Astrocyte (in vitro differentiated cells and primary cell): ENCODE measurements at regions not wholly inside any gene's neighbourhood (a gene's known extent, or its start where the extent isn't known, plus 50 kb on each side); places are given as distances from the start of the nearest gene placed in this dataset.

Source experiments
- EZH2 ChIP-seq: IDR thresholded peaks from 2 replicates; pipeline ENCODE4 v1.6.1; 2012; ENCODE audit warnings: mild to moderate bottlenecking, low read length, inconsistent platforms; ENCODE audit not compliant: insufficient read depth
- TF ChIP-seq, protein P1 (sequence below): IDR thresholded peaks from 2 replicates; pipeline ENCODE4 v1.5.1; 2011; ENCODE audit warnings: low read depth, mild to moderate bottlenecking, inconsistent platforms, low read length, moderate library complexity; ENCODE audit not compliant: insufficient read depth

DNA sequence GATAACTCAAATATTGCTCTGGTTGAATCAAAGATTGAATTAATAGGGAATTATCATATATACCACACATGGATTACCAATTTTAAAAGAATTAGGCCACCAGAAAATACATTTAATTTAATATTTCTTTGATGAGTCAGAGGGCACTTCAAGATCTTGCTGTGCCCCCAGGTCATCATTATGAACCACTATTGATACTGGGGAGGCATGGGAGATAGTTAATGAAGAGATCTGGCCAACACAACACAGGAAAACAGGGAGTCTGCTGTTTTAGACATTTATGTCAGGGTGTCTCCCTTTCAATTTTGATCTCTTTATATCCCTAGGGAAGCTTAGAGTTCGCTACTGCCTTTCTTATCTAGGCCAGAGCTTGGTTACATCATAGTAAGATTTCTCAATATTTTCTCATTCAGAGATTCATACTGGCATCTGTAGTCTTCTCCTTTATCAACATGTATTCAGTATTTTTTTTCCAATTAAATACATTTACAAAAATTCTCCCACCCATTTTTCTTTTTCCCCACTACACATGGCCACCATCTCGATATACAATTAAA, 158.3 kb upstream of the ZFHX3 start:
- TF ChIP-seq, protein P1, sequence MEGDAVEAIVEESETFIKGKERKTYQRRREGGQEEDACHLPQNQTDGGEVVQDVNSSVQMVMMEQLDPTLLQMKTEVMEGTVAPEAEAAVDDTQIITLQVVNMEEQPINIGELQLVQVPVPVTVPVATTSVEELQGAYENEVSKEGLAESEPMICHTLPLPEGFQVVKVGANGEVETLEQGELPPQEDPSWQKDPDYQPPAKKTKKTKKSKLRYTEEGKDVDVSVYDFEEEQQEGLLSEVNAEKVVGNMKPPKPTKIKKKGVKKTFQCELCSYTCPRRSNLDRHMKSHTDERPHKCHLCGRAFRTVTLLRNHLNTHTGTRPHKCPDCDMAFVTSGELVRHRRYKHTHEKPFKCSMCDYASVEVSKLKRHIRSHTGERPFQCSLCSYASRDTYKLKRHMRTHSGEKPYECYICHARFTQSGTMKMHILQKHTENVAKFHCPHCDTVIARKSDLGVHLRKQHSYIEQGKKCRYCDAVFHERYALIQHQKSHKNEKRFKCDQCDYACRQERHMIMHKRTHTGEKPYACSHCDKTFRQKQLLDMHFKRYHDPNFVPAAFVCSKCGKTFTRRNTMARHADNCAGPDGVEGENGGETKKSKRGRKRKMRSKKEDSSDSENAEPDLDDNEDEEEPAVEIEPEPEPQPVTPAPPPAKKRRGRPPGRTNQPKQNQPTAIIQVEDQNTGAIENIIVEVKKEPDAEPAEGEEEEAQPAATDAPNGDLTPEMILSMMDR, result no peak
- TF ChIP-seq EZH2, result no peak
